HuH-7 (cell line): ENCODE measurements at regions not wholly inside any gene's neighbourhood (a gene's known extent, or its start where the extent isn't known, plus 50 kb on each side); places are given as distances from the start of the nearest gene placed in this dataset.
A peak's percentile ranks its signal among the peaks of the same experiment; 100 is the strongest.

ENCODE experiments used
- DNase-seq: peaks from one replicate; pipeline ENCODE4 v3.0.0; 2011; ENCODE audit warnings: low spot score

GRCh38 chr22:19621373-19622060 is 92.8 kb upstream of the SEPTIN5 start:
- DNase-seq, result no peak

DNA sequence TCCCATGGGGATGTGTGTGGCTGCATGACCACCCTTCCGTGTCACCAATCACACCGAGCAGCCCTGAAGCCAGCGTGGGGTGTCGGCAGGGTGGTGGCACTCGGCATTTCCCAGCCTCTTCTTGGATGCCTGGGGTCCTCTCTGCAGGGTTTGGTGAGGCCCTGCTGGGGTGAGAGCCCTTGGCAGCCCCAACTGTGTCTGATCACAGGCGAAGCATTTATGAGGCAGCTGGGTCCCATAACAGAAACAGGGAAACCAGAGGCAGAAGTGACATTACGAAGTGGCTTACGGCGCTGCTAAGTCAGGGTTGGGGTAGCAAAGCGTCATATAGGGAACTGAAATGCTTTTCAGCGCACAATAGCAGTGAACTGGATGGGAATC is 92.3 kb upstream of the SEPTIN5 start:
- no peak for DNase-seq

DNA sequence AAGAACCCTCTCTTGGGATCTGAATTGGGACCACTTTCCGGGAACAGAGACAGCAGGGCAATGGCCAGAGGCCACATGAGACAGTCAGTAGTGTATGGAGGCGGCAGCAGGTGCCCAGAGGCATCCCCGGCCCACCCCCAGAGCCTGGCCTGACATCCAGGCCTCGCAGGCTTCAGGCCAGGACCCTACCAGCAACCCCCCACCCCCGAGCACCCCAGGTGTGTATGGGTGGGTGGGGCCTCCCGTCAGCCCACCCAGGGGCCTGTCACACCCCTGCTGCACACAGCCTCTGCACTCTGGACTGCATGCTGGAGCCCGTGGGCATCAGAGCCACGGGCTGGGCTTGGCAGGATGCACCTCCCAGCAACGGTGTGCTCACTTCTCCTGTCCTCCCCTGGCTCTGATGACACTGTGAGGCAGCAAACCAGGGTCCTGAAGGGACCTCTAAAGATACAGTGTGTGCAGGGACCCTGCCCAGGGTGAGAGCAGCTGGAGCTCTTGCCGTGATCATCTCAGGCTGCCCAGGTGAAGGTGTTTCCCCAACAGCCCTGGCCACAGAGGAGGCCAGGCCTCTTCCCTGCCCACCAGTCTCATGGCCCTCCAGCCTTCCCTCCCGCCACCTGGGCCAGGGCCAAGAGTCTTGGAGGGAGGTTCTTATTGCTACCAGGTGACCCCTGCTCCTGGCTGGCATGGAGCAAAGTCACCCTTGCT is 88.8 kb upstream of the SEPTIN5 start:
- no peak for DNase-seq

GRCh38 chr22:19626042-19626587 is 88.2 kb upstream of the SEPTIN5 start:
- DNase-seq, result no peak

- DNase-seq, result no peak
Measured at GRCh38 chr22:19626666-19627065, 87.6 kb upstream of the SEPTIN5 start.

GRCh38 chr22:19628038-19628776 is 86.1 kb upstream of the SEPTIN5 start:
- no peak for DNase-seq

- no peak for DNase-seq
Measured at GRCh38 chr22:19629331-19629719, 85.0 kb upstream of the SEPTIN5 start.

GRCh38 chr22:19629720-19630419 is 84.4 kb upstream of the SEPTIN5 start:
- peak; percentile 98 for DNase-seq

DNA sequence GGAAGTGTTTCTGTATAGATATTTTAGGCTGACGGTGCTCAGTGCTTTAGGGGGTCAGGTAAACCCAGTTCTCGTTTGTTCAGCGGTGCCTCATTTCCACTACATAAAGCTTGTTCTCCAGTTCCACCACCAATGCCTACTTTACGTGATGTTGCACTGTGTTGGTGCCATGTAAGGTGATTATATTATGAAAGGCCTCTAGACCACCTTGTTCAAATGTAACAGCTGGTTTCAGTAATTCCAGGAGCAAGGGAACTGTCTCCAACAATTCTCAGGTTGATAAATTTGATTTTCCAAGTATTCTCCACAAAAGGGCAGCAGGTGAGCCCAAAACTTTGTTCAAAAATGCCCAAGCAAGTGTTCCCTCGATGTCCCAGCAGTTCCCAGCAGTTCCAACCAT is 83.7 kb upstream of the SEPTIN5 start:
- no peak for DNase-seq

GRCh38 chr22:19631899-19632667 is 82.2 kb upstream of the SEPTIN5 start:
- peak; percentile 71 for DNase-seq

DNA sequence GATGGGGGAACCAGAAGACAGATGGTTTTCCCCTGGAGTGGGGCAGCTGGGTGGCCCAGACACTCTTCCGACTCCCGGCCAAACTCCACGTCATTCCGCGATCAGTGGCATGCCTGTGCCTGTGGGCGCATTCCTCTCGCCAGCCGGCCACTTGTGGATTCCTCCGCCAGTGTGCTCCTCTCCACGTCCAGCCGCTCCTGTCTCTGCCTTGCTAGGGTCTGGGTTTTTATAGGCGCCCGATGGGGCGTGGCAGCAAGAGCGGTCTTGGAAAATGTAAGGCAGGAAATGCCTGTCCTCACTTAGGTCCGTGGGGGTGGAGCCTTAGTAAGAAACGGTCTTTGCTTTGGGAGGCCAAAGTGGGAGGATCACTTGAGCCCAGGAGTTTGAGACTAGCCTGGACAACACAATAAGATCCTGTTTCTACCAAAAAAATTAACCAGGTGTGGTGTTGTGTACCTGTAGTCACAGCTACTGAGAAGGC is 81.6 kb upstream of the SEPTIN5 start:
- no peak for DNase-seq

- no peak for DNase-seq
Measured at GRCh38 chr22:19634226-19634975, 79.9 kb upstream of the SEPTIN5 start.

GRCh38 chr22:19635644-19636043 is 78.7 kb upstream of the SEPTIN5 start:
- no peak for DNase-seq

DNA sequence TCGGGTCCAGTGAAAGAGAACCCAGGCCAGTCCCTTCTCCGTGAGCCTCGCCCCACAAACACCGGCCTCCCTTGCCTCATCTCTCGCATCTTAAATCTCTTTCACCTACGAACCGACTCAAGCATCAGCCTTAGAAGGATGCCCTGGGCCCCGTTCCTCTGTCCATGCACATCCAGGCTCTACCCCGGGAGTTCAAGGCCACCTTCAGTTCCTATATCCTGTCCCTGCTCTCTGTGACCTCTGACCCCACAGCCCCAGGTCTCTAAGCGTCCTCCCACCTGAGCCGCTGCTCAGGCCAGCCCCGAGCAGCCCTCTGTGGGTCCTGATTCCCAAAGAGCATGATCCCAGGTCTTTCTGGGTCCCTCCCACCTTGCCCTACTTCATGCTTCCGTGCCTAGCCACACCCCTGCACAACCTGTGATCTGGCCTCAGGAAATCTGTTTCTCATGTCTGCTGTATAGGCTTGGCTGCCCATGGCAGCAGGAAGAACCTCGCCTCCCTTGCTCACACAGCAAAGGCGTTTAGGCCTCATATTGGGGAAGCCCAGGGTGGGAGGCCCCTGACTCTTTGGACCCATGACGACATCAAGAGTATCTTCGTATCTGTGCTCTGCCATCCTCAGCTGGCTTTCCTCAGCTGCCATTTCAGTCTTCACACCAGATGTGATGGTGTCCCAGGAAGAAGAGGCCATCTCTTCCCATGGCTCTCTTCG is 77.5 kb upstream of the SEPTIN5 start:
- no peak for DNase-seq

- DNase-seq, result no peak
Measured at GRCh38 chr22:19637408-19638281, 76.7 kb upstream of the SEPTIN5 start.

GRCh38 chr22:19638282-19639015 is 75.9 kb upstream of the SEPTIN5 start:
- DNase-seq, result no peak

GRCh38 chr22:19639610-19640135 is 74.6 kb upstream of the SEPTIN5 start:
- DNase-seq, result no peak

DNA sequence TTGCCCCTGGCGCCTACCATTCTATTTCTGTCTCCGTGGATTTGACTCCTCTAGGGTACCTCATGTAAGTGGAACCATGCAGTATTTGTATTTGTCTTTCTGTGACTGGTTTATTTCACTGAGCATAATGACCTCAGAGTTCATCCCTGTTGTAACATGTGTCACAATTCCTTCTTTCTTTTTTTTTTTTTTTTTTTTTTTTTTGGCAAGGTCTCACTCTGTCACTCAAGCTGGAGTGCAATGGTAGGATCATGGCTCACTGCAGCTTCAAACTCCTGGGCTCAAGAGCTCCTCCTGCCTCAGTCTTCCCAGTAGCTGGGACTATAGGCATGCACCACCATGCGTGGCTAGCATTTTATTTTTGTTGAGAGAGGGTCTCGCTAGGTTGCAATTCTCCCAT is 74.0 kb upstream of the SEPTIN5 start:
- no peak for DNase-seq
